Naive B cell (primary cell): ENCODE measurements at regions not wholly inside any gene's neighbourhood (a gene's known extent, or its start where the extent isn't known, plus 50 kb on each side); places are given as distances from the start of the nearest gene placed in this dataset.
"Not testable (repeated sequence)": the region's sequence is repeated elsewhere in the genome, so short reads cannot be mapped to it uniquely, and the experiment has no call there.

Experiments
- ATAC-seq, 2 donors: fragments of 150-1000 bp; cut with Tn5 transposase; 2 replicates each; pipeline ENCODE4 v1.10.0; 2021; ENCODE audit warnings: low read depth in 2 of 2, mild to moderate bottlenecking in 2 of 2, moderate library complexity in 2 of 2
- DNase-seq: peaks from one replicate; pipeline ENCODE4 v3.0.0; 2022
- H3K27ac Mint-ChIP-seq, 6 donors: one replicate each; pipeline ENCODE4 v1.8.0; 2020 to 2022; ENCODE audit warnings: mild to moderate bottlenecking in 6 of 6, mixed read lengths in 6 of 6, moderate library complexity in 5 of 6, inconsistent platforms in 2 of 6
- H3K27me3 Mint-ChIP-seq, 3 donors: one replicate each; pipeline ENCODE4 v1.8.0; 2021 to 2022; ENCODE audit warnings: mixed read lengths in 3 of 3, mild to moderate bottlenecking in 1 of 3
- H3K36me3 Mint-ChIP-seq, 2 donors: one replicate each; pipeline ENCODE4 v1.8.0; 2020 to 2022; ENCODE audit warnings: mixed read lengths in 2 of 2, inconsistent platforms in 1 of 2, mild to moderate bottlenecking in 1 of 2
- H3K4me1 Mint-ChIP-seq, 3 donors: one replicate each; pipeline ENCODE4 v1.8.0; 2020 to 2022; ENCODE audit warnings: mixed read lengths in 3 of 3, inconsistent platforms in 1 of 3, mild to moderate bottlenecking in 1 of 3, moderate library complexity in 1 of 3
- H3K4me3 Mint-ChIP-seq, 8 donors: one replicate each; pipeline ENCODE4 v1.8.0; 2020 to 2022; ENCODE audit warnings: mild to moderate bottlenecking in 8 of 8, mixed read lengths in 8 of 8, moderate library complexity in 8 of 8, inconsistent platforms in 2 of 8
- H3K9me3 Mint-ChIP-seq, 7 donors: one replicate each; pipeline ENCODE4 v1.8.0; 2020 to 2022; ENCODE audit warnings: mixed read lengths in 7 of 7, mild to moderate bottlenecking in 5 of 7, inconsistent platforms in 2 of 7, moderate library complexity in 1 of 7

DNA sequence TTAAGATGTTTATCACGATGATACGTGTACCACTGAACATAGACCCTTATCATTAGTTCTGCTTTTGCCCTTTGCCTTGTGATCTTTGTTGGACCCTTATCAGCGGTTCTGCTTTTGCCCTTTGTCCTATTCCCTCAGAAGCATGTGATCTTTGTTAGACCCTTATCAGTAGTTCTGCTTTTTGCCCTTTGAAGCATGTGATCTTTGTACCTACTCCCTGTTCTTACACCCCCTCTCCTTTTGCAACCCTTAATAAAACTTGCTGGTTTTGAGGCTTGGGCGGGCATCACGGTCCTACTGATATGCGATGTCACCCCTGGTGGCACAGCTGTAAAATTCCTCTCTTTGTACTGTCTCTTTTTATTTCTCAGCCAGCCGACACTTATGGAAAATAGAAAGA lies 117.0 kb downstream of the SDHAF3 start:
- H3K4me1 Mint-ChIP-seq, H3K27ac Mint-ChIP-seq, ATAC-seq, DNase-seq, H3K4me3 Mint-ChIP-seq: not testable (repeated sequence)
- H3K9me3 Mint-ChIP-seq: peaks cover 13 to 61% (median 35%) of the 10 kb centered on the region in 7 donors
- peaks cover 3 to 15% (median 5%) of the 10 kb centered on the region in 3 donors for H3K27me3 Mint-ChIP-seq
- peaks cover 10 to 17% of the 10 kb centered on the region in 2 donors for H3K36me3 Mint-ChIP-seq

DNA sequence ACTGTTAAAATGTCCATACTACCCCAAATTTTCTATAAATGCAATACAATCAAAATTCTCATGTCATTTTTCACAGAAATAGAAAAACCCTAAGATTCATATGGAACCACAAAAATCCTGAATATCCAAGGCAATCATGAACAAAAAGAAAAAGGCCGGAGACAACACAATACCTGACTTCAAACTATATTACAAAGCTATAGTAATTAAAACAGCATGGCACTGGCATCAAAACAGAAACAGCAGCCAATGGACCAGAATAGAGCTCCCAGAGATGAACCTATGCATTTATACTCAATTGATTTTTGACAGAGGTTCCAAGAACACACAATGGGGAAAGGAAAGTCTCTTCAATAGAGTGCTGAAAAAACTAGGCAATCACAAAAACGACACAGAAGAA lies 128.8 kb downstream of the SDHAF3 start:
- Mint-ChIP-seq H3K4me1 (no peaks in the 10 kb centered on the region), H3K36me3 (peaks cover 0 to 7% of the 10 kb centered on the region in 2 donors), H3K4me3 (no peak overlapping the region), H3K27ac (no peak overlapping the region), H3K9me3 (peaks cover 10 to 26% (median 19%) of the 10 kb centered on the region in 7 donors), H3K27me3 (no peaks in the 10 kb centered on the region)
- DNase-seq (no peak), ATAC-seq (no peak)

- not testable (repeated sequence) for H3K27ac Mint-ChIP-seq, H3K4me1 Mint-ChIP-seq, DNase-seq, ATAC-seq, H3K4me3 Mint-ChIP-seq, H3K36me3 Mint-ChIP-seq, H3K27me3 Mint-ChIP-seq
- H3K9me3 Mint-ChIP-seq: peaks cover 0 to 17% (median 10%) of the 10 kb centered on the region in 7 donors
Measured at GRCh38 chr7:97258187-97258586, 140.7 kb downstream of the SDHAF3 start.

DNA sequence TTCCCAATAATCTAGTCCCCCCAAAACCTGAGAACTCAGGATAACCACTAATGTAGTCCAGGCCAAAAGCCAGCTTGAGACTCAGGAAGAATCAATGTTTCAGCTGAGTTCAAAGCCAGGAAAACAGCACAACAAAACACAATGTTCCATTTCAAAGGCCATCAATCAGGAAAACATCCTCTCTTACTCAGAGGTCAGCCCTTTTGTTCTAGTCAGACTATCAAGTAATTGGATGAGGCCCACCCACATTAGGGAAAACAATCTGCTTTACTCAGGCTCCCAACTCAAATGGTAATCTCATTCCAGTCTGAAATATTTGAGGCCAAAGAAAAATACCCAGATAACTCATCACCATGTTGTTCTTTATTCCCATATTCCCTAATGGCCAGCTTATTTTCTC lies 152.2 kb downstream of the SDHAF3 start:
- Mint-ChIP-seq H3K4me1 (peaks cover 0 to 4% (median 0%) of the 10 kb centered on the region in 3 donors), H3K27ac (no peak overlapping the region), H3K27me3 (peaks cover 0 to 5% (median 0%) of the 10 kb centered on the region in 3 donors), H3K4me3 (no peak overlapping the region), H3K9me3 (peaks cover 0 to 8% (median 5%) of the 10 kb centered on the region in 7 donors), H3K36me3 (no peaks in the 10 kb centered on the region)
- DNase-seq (no peak), ATAC-seq (no peak)

GRCh38 chr7:97270280-97270679 lies 152.8 kb downstream of the SDHAF3 start:
- H3K4me1 Mint-ChIP-seq: peaks cover 0 to 4% (median 0%) of the 10 kb centered on the region in 3 donors
- ATAC-seq: no peak
- H3K4me3 Mint-ChIP-seq: no peak overlapping the region
- no peak for DNase-seq
- H3K36me3 Mint-ChIP-seq: no peaks in the 10 kb centered on the region
- H3K27ac Mint-ChIP-seq: no peak overlapping the region
- peaks cover 0 to 5% (median under 1%) of the 10 kb centered on the region in 3 donors for H3K27me3 Mint-ChIP-seq
- H3K9me3 Mint-ChIP-seq: peaks cover 0 to 8% (median 5%) of the 10 kb centered on the region in 7 donors

GRCh38 chr7:97271619-97272018 lies 154.1 kb downstream of the SDHAF3 start:
- ATAC-seq (no peak), DNase-seq (no peak)
- Mint-ChIP-seq H3K36me3 (no peaks in the 10 kb centered on the region), H3K27me3 (peaks cover 0 to 9% (median 5%) of the 10 kb centered on the region in 3 donors), H3K27ac (no peak overlapping the region), H3K4me1 (peaks cover 0 to 4% (median 0%) of the 10 kb centered on the region in 3 donors), H3K9me3 (peaks cover 0 to 8% (median 5%) of the 10 kb centered on the region in 7 donors), H3K4me3 (no peak overlapping the region)

- ATAC-seq (no peak), DNase-seq (no peak)
- Mint-ChIP-seq H3K9me3 (peaks cover 0 to 8% (median 5%) of the 10 kb centered on the region in 7 donors), H3K27ac (no peak overlapping the region), H3K27me3 (peaks cover 0 to 9% (median 5%) of the 10 kb centered on the region in 3 donors), H3K36me3 (no peaks in the 10 kb centered on the region), H3K4me1 (peaks cover 0 to 4% (median 0%) of the 10 kb centered on the region in 3 donors), H3K4me3 (no peak overlapping the region)
Measured at GRCh38 chr7:97272237-97272975, 154.9 kb downstream of the SDHAF3 start.

DNA sequence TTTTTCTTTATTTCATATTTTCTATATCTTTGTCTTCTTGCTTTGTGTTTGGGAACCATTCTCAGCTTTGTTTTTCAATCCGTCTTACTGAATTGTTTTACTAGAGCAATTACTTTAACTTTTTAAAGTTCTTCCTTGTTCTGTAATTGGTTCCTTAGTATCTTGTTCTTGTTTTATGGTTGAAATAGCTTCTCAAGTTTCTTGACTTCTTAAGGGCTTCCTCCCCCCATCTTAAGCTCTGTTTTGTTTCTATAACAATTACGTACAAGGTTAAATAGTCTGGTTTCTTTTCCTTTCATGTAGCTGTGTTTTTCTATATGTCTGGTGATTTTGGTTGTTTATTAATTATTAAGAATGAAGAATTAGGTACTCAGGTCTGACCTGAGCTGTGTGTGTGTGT lies 158.0 kb downstream of the SDHAF3 start:
- H3K27ac Mint-ChIP-seq: peak overlapping the region in 1 of 6 donors; percentile 16
- peaks cover 0 to 9% (median 5%) of the 10 kb centered on the region in 3 donors for H3K27me3 Mint-ChIP-seq
- no peak for ATAC-seq
- H3K4me1 Mint-ChIP-seq: peaks cover 0 to 4% (median 0%) of the 10 kb centered on the region in 3 donors
- no peak overlapping the region for H3K4me3 Mint-ChIP-seq
- H3K9me3 Mint-ChIP-seq: peaks cover 0 to 8% (median 5%) of the 10 kb centered on the region in 7 donors
- no peak for DNase-seq
- H3K36me3 Mint-ChIP-seq: no peaks in the 10 kb centered on the region

DNA sequence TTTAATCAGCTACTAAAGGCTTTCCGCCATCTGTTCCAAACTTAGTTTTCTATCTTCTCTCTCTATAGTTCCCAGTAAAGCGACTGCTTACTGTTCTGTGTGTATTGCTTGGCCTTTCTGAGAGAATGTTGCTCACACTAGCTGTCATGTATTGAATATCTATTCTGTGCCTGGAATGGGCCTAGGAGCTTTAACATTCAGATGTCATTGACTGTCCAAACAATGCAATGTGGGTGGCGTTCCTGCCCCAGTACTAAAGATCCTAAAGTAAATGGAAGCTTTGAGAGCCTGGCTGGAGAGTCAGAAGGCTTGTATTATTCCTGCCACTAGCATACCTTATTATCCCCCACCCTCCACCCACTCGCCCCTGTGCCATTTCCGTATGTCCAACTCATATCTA lies 163.5 kb downstream of the SDHAF3 start:
- Mint-ChIP-seq H3K27ac (no peak overlapping the region), H3K4me1 (no peaks in the 10 kb centered on the region), H3K27me3 (peaks cover 0 to 2% (median 0%) of the 10 kb centered on the region in 3 donors), H3K4me3 (no peak overlapping the region), H3K9me3 (peaks cover 0 to 2% (median 0%) of the 10 kb centered on the region in 7 donors), H3K36me3 (no peaks in the 10 kb centered on the region)
- DNase-seq: no peak
- ATAC-seq: no peak

- no peaks in the 10 kb centered on the region for H3K4me1 Mint-ChIP-seq
- H3K27me3 Mint-ChIP-seq: no peaks in the 10 kb centered on the region
- peaks cover 0 to 14% (median 7%) of the 10 kb centered on the region in 7 donors for H3K9me3 Mint-ChIP-seq
- H3K27ac Mint-ChIP-seq: peak overlapping the region in 1 of 6 donors; percentile 13
- ATAC-seq: no peak
- no peak overlapping the region for H3K4me3 Mint-ChIP-seq
- H3K36me3 Mint-ChIP-seq: no peaks in the 10 kb centered on the region
- DNase-seq: no peak
Measured at GRCh38 chr7:97285348-97285747, 167.8 kb downstream of the SDHAF3 start.

DNA sequence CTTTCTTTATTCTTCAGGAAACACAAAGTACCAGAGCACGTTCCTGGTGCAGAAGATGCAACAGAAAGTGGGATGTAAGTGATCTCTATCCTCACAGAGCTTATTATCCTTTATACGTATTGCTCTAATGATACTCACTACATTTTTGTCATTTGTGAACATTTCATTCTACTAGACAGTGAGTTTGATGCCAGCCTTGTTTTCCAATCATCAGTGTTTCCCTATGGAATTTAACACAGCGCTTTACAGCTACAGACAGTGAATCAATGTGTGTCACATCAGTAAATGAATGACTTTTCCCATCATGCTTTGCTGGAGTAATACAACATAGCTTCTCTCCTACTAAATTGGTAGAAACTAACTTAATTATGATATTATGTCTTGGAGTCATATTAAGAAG lies 175.5 kb downstream of the SDHAF3 start:
- H3K36me3 Mint-ChIP-seq: no peaks in the 10 kb centered on the region

GRCh38 chr7:97298561-97298960 lies 181.1 kb downstream of the SDHAF3 start:
- Mint-ChIP-seq H3K27me3 (peaks cover 0 to 3% (median 0%) of the 10 kb centered on the region in 3 donors), H3K27ac (no peak overlapping the region), H3K36me3 (no peaks in the 10 kb centered on the region), H3K4me3 (no peak overlapping the region), H3K9me3 (peaks cover 0 to 4% (median 0%) of the 10 kb centered on the region in 7 donors), H3K4me1 (no peaks in the 10 kb centered on the region)
- no peak for ATAC-seq
- DNase-seq: no peak

More for the DNA sequence above, 175.5 kb downstream of the SDHAF3 start:
- no peaks in the 10 kb centered on the region for H3K27me3 Mint-ChIP-seq
- H3K27ac Mint-ChIP-seq: no peak overlapping the region
- no peaks in the 10 kb centered on the region for H3K4me1 Mint-ChIP-seq
- H3K4me3 Mint-ChIP-seq: no peak overlapping the region
- ATAC-seq (no peak), DNase-seq (no peak)
- peaks cover 0 to 7% (median 3%) of the 10 kb centered on the region in 7 donors for H3K9me3 Mint-ChIP-seq

DNA sequence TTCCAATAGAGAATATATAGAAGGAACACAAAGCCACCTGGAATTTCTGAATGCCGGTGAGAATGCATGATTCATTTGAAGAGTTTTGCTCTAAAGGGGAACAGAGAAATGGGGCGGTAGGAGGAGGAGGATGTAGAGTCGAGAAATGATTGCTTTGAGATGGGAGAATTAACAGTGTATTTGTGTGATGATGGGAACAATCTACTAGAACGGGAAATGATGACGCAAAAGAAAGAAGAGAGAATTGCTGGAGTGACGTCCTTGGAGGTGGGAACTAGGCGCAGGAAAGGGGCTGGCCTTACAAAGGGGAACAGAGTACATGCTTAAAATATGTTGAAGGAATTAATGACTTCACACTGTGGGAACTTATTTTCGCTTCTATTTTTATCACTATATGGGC lies 188.1 kb downstream of the SDHAF3 start:
- Mint-ChIP-seq H3K9me3 (peaks cover 0 to 8% (median 3%) of the 10 kb centered on the region in 7 donors), H3K36me3 (no peaks in the 10 kb centered on the region), H3K27me3 (peaks cover 0 to 4% (median 0%) of the 10 kb centered on the region in 3 donors), H3K4me3 (no peak overlapping the region), H3K27ac (no peak overlapping the region), H3K4me1 (no peaks in the 10 kb centered on the region)
- no peak for DNase-seq
- ATAC-seq: no peak

DNA sequence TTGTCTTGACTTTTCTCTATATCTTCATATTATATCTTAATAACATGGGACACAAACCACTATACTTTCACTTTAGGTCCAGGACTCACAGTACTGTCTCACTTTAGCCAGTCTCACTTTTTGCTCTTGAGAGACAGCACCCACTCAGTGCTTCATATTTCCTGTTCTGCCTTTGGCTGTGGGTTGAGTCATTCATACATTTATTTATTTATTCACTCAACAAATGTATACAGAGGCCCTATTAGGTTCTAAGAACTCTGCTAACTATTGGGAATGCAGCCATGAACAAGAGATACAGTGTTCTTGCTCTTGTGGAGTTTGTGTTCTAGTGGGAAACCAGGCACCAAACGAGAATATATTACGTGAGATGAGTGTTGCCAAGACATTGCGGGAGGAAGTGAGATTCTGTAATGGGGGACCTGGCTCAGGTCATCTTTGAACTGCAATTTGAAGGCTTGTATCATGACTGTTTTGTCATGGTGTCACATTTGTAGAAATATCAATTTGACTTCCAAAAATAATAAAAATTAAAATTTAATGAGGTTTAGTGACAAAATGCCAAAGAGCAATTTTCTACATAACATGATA lies 190.1 kb downstream of the SDHAF3 start:
- peaks cover 0 to 4% (median 0%) of the 10 kb centered on the region in 3 donors for H3K27me3 Mint-ChIP-seq
- DNase-seq (no peak), ATAC-seq (no peak)
- no peaks in the 10 kb centered on the region for H3K36me3 Mint-ChIP-seq
- H3K9me3 Mint-ChIP-seq: peaks cover 4 to 13% (median 6%) of the 10 kb centered on the region in 7 donors
- H3K4me1 Mint-ChIP-seq: no peaks in the 10 kb centered on the region
- H3K27ac Mint-ChIP-seq: no peak overlapping the region
- no peak overlapping the region for H3K4me3 Mint-ChIP-seq
